MCF 10A (cell line): ENCODE measurements at regions not wholly inside any gene's neighbourhood (a gene's known extent, or its start where the extent isn't known, plus 50 kb on each side); places are given as distances from the start of the nearest gene placed in this dataset.

Experiments used
- BruUV-seq: library from RNA; stranded (reverse); fragments of 400-500 nt; replicated peaks from 2 replicates; lab custom pipeline; 2021; lab: Mats Ljungman, UMichigan
- CTCF ChIA-PET: fragments of 300-600 bp; sonication (Branson Sonifier 250); formaldehyde crosslinking; extraction: SDS; loops from one replicate; lab custom pipeline; 2021; ENCODE audit warnings: antibody characterized with exemption, inconsistent platforms; lab: Yijun Ruan, JAX
- POLR2A ChIA-PET: fragments of 300-600, 350-650 bp; sonication (Branson Sonifier 250); formaldehyde crosslinking; extraction: SDS; loops from one replicate; lab custom pipeline; 2020; ENCODE audit warnings: antibody characterized with exemption, inconsistent platforms; lab: Yijun Ruan, JAX
- DNase-seq: peaks from one replicate; pipeline ENCODE4 v3.0.0-alpha.2; 2018; ENCODE audit not compliant: unreplicated experiment
- H3K27ac Mint-ChIP-seq: one replicate; pipeline ENCODE4 v1.8.0; 2022; ENCODE audit warnings: mild to moderate bottlenecking, low read depth, mixed read lengths; ENCODE audit not compliant: unreplicated experiment
- H3K27me3 Mint-ChIP-seq: one replicate; pipeline ENCODE4 v1.8.0; 2022; ENCODE audit warnings: mixed read lengths; ENCODE audit not compliant: insufficient read depth, unreplicated experiment
- H3K36me3 Mint-ChIP-seq: one replicate; pipeline ENCODE4 v1.8.0; 2022; ENCODE audit warnings: mild to moderate bottlenecking, moderate library complexity, mixed read lengths; ENCODE audit not compliant: insufficient read depth, unreplicated experiment
- H3K4me1 Mint-ChIP-seq: one replicate; pipeline ENCODE4 v1.8.0; 2022; ENCODE audit warnings: mixed read lengths; ENCODE audit not compliant: insufficient read depth, unreplicated experiment
- H3K4me3 Mint-ChIP-seq: one replicate; pipeline ENCODE4 v1.8.0; 2022; ENCODE audit warnings: mild to moderate bottlenecking, moderate library complexity, mixed read lengths; ENCODE audit not compliant: unreplicated experiment
- H3K9me3 Mint-ChIP-seq: one replicate; pipeline ENCODE4 v1.8.0; 2022; ENCODE audit warnings: mixed read lengths; ENCODE audit not compliant: unreplicated experiment
- CTCF ChIP-seq: fragments of 200-600 bp; IDR thresholded peaks from one replicate; pipeline ENCODE4 v1.8.0; 2022; ENCODE audit warnings: antibody characterized with exemption, mild to moderate bottlenecking; ENCODE audit not compliant: unreplicated experiment
- intact Hi-C: fragments of 100-400 bp; cut with micrococcal nuclease; formaldehyde crosslinking; loops from 2 replicates; pipeline ENCODE4 v1.14.1; 2022

GRCh38 chr1:63200676-63201075 lies 121.7 kb upstream of the FOXD3 start:
- H3K36me3 Mint-ChIP-seq: no peaks in the 10 kb centered on the region
- DNase-seq: no peak
- TF ChIP-seq CTCF: no peak
- no peaks in the 10 kb centered on the region for H3K9me3 Mint-ChIP-seq
- CTCF ChIA-PET: no interaction called here
- intact Hi-C loops: no loop called here
- BruUV-seq: no TSS peak
- H3K4me3 Mint-ChIP-seq: no peak overlapping the region
- no peak overlapping the region for H3K27ac Mint-ChIP-seq
- POLR2A ChIA-PET: no interaction called here
- H3K27me3 Mint-ChIP-seq: peaks cover 48% of the 10 kb centered on the region
- no peaks in the 10 kb centered on the region for H3K4me1 Mint-ChIP-seq

- BruUV-seq: no TSS peak
- H3K4me3 Mint-ChIP-seq: no peak overlapping the region
- peaks cover 51% of the 10 kb centered on the region for H3K27me3 Mint-ChIP-seq
- intact Hi-C loops: no loop called here
- H3K9me3 Mint-ChIP-seq: no peaks in the 10 kb centered on the region
- no peak for TF ChIP-seq CTCF
- no peaks in the 10 kb centered on the region for H3K36me3 Mint-ChIP-seq
- no peak for DNase-seq
- ChIA-PET POLR2A (no interaction called here), CTCF (interaction anchor here (0.6 to 1.4 kb wide), 3 partner anchors 12 to 30 kb away, joined by 3 to 4 read pairs (median 4); no protein-coding TSS in a partner anchor)
- H3K4me1 Mint-ChIP-seq: no peaks in the 10 kb centered on the region
- H3K27ac Mint-ChIP-seq: no peak overlapping the region
Measured at GRCh38 chr1:63203641-63204040, 118.7 kb upstream of the FOXD3 start.

GRCh38 chr1:63205776-63206175 lies 116.6 kb upstream of the FOXD3 start:
- BruUV-seq: no TSS peak
- H3K36me3 Mint-ChIP-seq: no peaks in the 10 kb centered on the region

GRCh38 chr1:63214553-63214952 lies 107.8 kb upstream of the FOXD3 start:
- intact Hi-C loops: no loop called here
- Mint-ChIP-seq H3K27me3 (peaks cover 12% of the 10 kb centered on the region), H3K9me3 (peaks cover 7% of the 10 kb centered on the region), H3K4me1 (no peaks in the 10 kb centered on the region), H3K27ac (no peak overlapping the region), H3K4me3 (no peak overlapping the region), H3K36me3 (no peaks in the 10 kb centered on the region)
- BruUV-seq: no TSS peak
- ChIA-PET POLR2A (no interaction called here), CTCF (no interaction called here)
- no peak for DNase-seq
- TF ChIP-seq CTCF: no peak

More at GRCh38 chr1:63205776-63206175, 116.6 kb upstream of the FOXD3 start:
- Mint-ChIP-seq H3K27ac (no peak overlapping the region), H3K4me1 (no peaks in the 10 kb centered on the region), H3K4me3 (no peak overlapping the region), H3K9me3 (no peaks in the 10 kb centered on the region), H3K27me3 (peaks cover 37% of the 10 kb centered on the region)
- ChIA-PET POLR2A (no interaction called here), CTCF (interaction anchor here (0.5 to 1.0 kb wide), 2 partner anchors 57 to 268 kb away, joined by 3 read pairs; no protein-coding TSS in a partner anchor)
- no peak for DNase-seq
- TF ChIP-seq CTCF: no peak
- intact Hi-C loops: no loop called here
